G401 (cell line): ENCODE measurements at regions not wholly inside any gene's neighbourhood (a gene's known extent, or its start where the extent isn't known, plus 50 kb on each side); places are given as distances from the start of the nearest gene placed in this dataset.

Source experiments
- DNase-seq: peaks from one replicate; pipeline ENCODE4 v3.0.0-alpha.2; 2015; ENCODE audit warnings: low spot score
- in situ Hi-C: cut with HindIII; loops from 2 replicates; pipeline ENCODE4 v1.10.0; 2016; ENCODE audit warnings: low sequenced_read_pairs, mixed read lengths

- in situ Hi-C loops = no loop called here
- no peak for DNase-seq
Measured at GRCh38 chr22:47388778-47389177, 626.3 kb downstream of the TBC1D22A start.

- in situ Hi-C loops = no loop called here
- no peak for DNase-seq
Measured at GRCh38 chr22:47388331-47388730, 625.9 kb downstream of the TBC1D22A start.

- in situ Hi-C loops = no loop called here
- no peak for DNase-seq
Measured at GRCh38 chr22:47386812-47387510, 624.5 kb downstream of the TBC1D22A start.

GRCh38 chr22:47384977-47385376 is 622.5 kb downstream of the TBC1D22A start:
- DNase-seq = no peak
- in situ Hi-C loops = no loop called here

- no peak for DNase-seq
- in situ Hi-C loops = no loop called here
Measured at GRCh38 chr22:47382164-47382890, 619.9 kb downstream of the TBC1D22A start.

- in situ Hi-C loops = no loop called here
- DNase-seq = no peak
Measured at GRCh38 chr22:47381240-47381639, 618.8 kb downstream of the TBC1D22A start.

- in situ Hi-C loops = no loop called here
- no peak for DNase-seq
Measured at GRCh38 chr22:47380692-47381091, 618.2 kb downstream of the TBC1D22A start.

- DNase-seq = no peak
- in situ Hi-C loops = no loop called here
Measured at GRCh38 chr22:47379037-47379436, 616.6 kb downstream of the TBC1D22A start.

- in situ Hi-C loops = no loop called here
- DNase-seq = no peak
Measured at GRCh38 chr22:47377926-47378560, 615.6 kb downstream of the TBC1D22A start.

GRCh38 chr22:47376901-47377505 is 614.6 kb downstream of the TBC1D22A start:
- in situ Hi-C loops = no loop called here
- DNase-seq = no peak

GRCh38 chr22:47376322-47376700 is 613.9 kb downstream of the TBC1D22A start:
- no peak for DNase-seq
- in situ Hi-C loops = no loop called here

- DNase-seq = no peak
- in situ Hi-C loops = no loop called here
Measured at GRCh38 chr22:47375621-47376321, 613.3 kb downstream of the TBC1D22A start.

- in situ Hi-C loops = no loop called here
- DNase-seq = no peak
Measured at GRCh38 chr22:47374901-47375575, 612.6 kb downstream of the TBC1D22A start.

- in situ Hi-C loops = no loop called here
- DNase-seq = no peak
Measured at GRCh38 chr22:47374273-47374771, 611.9 kb downstream of the TBC1D22A start.

GRCh38 chr22:47373648-47374272 is 611.3 kb downstream of the TBC1D22A start:
- in situ Hi-C loops = no loop called here
- no peak for DNase-seq

GRCh38 chr22:47372596-47373385 is 610.3 kb downstream of the TBC1D22A start:
- in situ Hi-C loops = no loop called here
- DNase-seq = no peak

GRCh38 chr22:47372111-47372581 is 609.7 kb downstream of the TBC1D22A start:
- DNase-seq = no peak
- in situ Hi-C loops = no loop called here
